ENCODE measurements at regions not wholly inside any gene's neighbourhood (a gene's known extent, or its start where the extent isn't known, plus 50 kb on each side); places are given as distances from the start of the nearest gene placed in this dataset.

- peaks cover 0 to 6% (median 0%) of the 10 kb centered on the region in 8 donors for H3K9me3 ChIP-seq
- H3K27ac ChIP-seq, result no peak overlapping the region
- H3K27me3 ChIP-seq (replicated peaks in 1 of 7), result no peaks in the 10 kb centered on the region
- no peaks in the 10 kb centered on the region for H3K4me1 ChIP-seq
- H3K36me3 ChIP-seq, result no peaks in the 10 kb centered on the region
- no peak overlapping the region for H3K4me3 ChIP-seq
- intact Hi-C loops (cut with DNase I; ENCODE audit: low total_unique reads), result no loop called here
- no peak for TF ChIP-seq POLR2AphosphoS5 (IDR thresholded peaks at IDR 0.05)
- TF ChIP-seq POLR2A (IDR thresholded peaks at IDR 0.05), result no peak
- TF ChIP-seq, protein P1, sequence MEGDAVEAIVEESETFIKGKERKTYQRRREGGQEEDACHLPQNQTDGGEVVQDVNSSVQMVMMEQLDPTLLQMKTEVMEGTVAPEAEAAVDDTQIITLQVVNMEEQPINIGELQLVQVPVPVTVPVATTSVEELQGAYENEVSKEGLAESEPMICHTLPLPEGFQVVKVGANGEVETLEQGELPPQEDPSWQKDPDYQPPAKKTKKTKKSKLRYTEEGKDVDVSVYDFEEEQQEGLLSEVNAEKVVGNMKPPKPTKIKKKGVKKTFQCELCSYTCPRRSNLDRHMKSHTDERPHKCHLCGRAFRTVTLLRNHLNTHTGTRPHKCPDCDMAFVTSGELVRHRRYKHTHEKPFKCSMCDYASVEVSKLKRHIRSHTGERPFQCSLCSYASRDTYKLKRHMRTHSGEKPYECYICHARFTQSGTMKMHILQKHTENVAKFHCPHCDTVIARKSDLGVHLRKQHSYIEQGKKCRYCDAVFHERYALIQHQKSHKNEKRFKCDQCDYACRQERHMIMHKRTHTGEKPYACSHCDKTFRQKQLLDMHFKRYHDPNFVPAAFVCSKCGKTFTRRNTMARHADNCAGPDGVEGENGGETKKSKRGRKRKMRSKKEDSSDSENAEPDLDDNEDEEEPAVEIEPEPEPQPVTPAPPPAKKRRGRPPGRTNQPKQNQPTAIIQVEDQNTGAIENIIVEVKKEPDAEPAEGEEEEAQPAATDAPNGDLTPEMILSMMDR (IDR thresholded peaks at IDR 0.05 in 8 of 11, conservative IDR thresholded peaks at IDR 0.05 in 3 of 11), result no peak
- WGBS, 5 donors, result 89 to 100% (median 92%) methylated on average over 1 of the region's 1 CpG
- DNase-seq, result no peak
These were observed 838.2 kb upstream of the ADGRL2 start for GRCh38 chr1:80962564-80962963.

GRCh38 chr1:80961464-80962190 lies 839.1 kb upstream of the ADGRL2 start:
- DNase-seq, result no peak
- no peaks in the 10 kb centered on the region for H3K27me3 ChIP-seq (replicated peaks in 1 of 7)
- TF ChIP-seq POLR2AphosphoS5 (IDR thresholded peaks at IDR 0.05) (no peak), POLR2A (IDR thresholded peaks at IDR 0.05) (no peak)
- TF ChIP-seq, protein P1 (IDR thresholded peaks at IDR 0.05 in 8 of 11, conservative IDR thresholded peaks at IDR 0.05 in 3 of 11), result no peak
- H3K4me1 ChIP-seq, result no peaks in the 10 kb centered on the region
- H3K27ac ChIP-seq, result no peak overlapping the region
- intact Hi-C loops (cut with DNase I; ENCODE audit: low total_unique reads), result no loop called here
- 82 to 86% (median 84%) methylated on average over 5 of the region's 5 CpGs for WGBS, 5 donors
- no peaks in the 10 kb centered on the region for H3K36me3 ChIP-seq
- H3K4me3 ChIP-seq, result no peak overlapping the region
- H3K9me3 ChIP-seq, result peaks cover 0 to 6% (median 0%) of the 10 kb centered on the region in 8 donors

GRCh38 chr1:80933346-80933745 lies 867.4 kb upstream of the ADGRL2 start:
- no peak overlapping the region for H3K27ac ChIP-seq
- no peak for DNase-seq
- no peaks in the 10 kb centered on the region for H3K4me1 ChIP-seq
- H3K36me3 ChIP-seq, result no peaks in the 10 kb centered on the region
- intact Hi-C loops (cut with DNase I; ENCODE audit: low total_unique reads), result no loop called here
- no peaks in the 10 kb centered on the region for H3K27me3 ChIP-seq (replicated peaks in 1 of 7)
- H3K9me3 ChIP-seq, result peaks cover 0 to 43% (median 32%) of the 10 kb centered on the region in 8 donors
- no peak overlapping the region for H3K4me3 ChIP-seq
- WGBS, 5 donors, result 89 to 100% (median 97%) methylated on average over 1 of the region's 1 CpG
- TF ChIP-seq, protein P1 (IDR thresholded peaks at IDR 0.05 in 8 of 11, conservative IDR thresholded peaks at IDR 0.05 in 3 of 11), result no peak
- no peak for TF ChIP-seq POLR2AphosphoS5 (IDR thresholded peaks at IDR 0.05)
- no peak for TF ChIP-seq POLR2A (IDR thresholded peaks at IDR 0.05)

DNA sequence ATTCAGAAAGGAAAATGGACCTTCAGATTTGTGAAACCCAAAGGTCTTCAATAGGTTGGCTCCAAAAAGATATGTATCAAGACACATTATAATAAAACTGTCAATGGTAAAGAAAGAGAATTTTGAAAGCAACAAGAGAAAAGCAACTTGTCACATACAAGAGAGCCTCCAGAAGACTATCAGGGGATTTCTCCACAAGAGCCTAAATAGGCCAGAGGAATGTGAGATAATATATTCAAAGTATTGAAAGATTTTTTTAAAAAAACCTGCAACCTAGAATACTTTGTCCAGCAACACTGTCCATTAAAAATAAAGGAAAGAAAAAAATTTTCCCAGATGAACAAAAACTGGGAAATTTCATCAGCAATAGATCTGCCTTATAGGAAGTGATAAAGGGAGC lies 869.6 kb upstream of the ADGRL2 start:
- Histone ChIP-seq H3K9me3 (peaks cover 0 to 43% (median 32%) of the 10 kb centered on the region in 8 donors), H3K36me3 (no peaks in the 10 kb centered on the region), H3K27me3 (replicated peaks in 1 of 7) (no peaks in the 10 kb centered on the region), H3K4me3 (no peak overlapping the region), H3K4me1 (no peaks in the 10 kb centered on the region), H3K27ac (no peak overlapping the region)
- no peak for TF ChIP-seq POLR2AphosphoS5 (IDR thresholded peaks at IDR 0.05)
- TF ChIP-seq POLR2A (IDR thresholded peaks at IDR 0.05), result no peak
- TF ChIP-seq, protein P1 (IDR thresholded peaks at IDR 0.05 in 8 of 11, conservative IDR thresholded peaks at IDR 0.05 in 3 of 11), result no peak
- no peak for DNase-seq
- intact Hi-C loops (cut with DNase I; ENCODE audit: low total_unique reads), result no loop called here
